GM21723 (cell line): ENCODE measurements at regions not wholly inside any gene's neighbourhood (a gene's known extent, or its start where the extent isn't known, plus 50 kb on each side); places are given as distances from the start of the nearest gene placed in this dataset.
"Not testable (repeated sequence)": the region's sequence is repeated elsewhere in the genome, so short reads cannot be mapped to it uniquely, and the experiment has no call there.

Experiments
- ATAC-seq: cut with Tn5 transposase; IDR thresholded peaks from one replicate; pipeline ENCODE4 v1.9.1; 2021; ENCODE audit warnings: mild to moderate bottlenecking, moderate library complexity; ENCODE audit not compliant: unreplicated experiment

- ATAC-seq: no peak
These were observed 121.6 kb upstream of the FAT1 start for GRCh38 chr4:186845137-186845842.

GRCh38 chr4:186846426-186846825, 122.8 kb upstream of the FAT1 start:
- ATAC-seq: no peak

- not testable (repeated sequence) for ATAC-seq
These were observed 123.9 kb upstream of the FAT1 start for GRCh38 chr4:186847429-186848131.

- no peak for ATAC-seq
These were observed 124.8 kb upstream of the FAT1 start for GRCh38 chr4:186848437-186848836.

- ATAC-seq: no peak
These were observed 127.8 kb upstream of the FAT1 start for GRCh38 chr4:186851291-186852072.

GRCh38 chr4:186852073-186852420, 128.4 kb upstream of the FAT1 start:
- ATAC-seq: no peak

GRCh38 chr4:186852964-186853391, 129.3 kb upstream of the FAT1 start:
- ATAC-seq: peak; percentile 52

- ATAC-seq: no peak
These were observed 130.6 kb upstream of the FAT1 start for GRCh38 chr4:186854256-186854655.

GRCh38 chr4:186855111-186855510, 131.5 kb upstream of the FAT1 start:
- ATAC-seq: no peak

GRCh38 chr4:186857793-186858192, 134.1 kb upstream of the FAT1 start:
- no peak for ATAC-seq

- no peak for ATAC-seq
These were observed 134.7 kb upstream of the FAT1 start for GRCh38 chr4:186858355-186858754.

- no peak for ATAC-seq
These were observed 135.8 kb upstream of the FAT1 start for GRCh38 chr4:186859420-186859819.

GRCh38 chr4:186861317-186861716, 137.7 kb upstream of the FAT1 start:
- ATAC-seq: no peak

GRCh38 chr4:186871856-186872255, 148.2 kb upstream of the FAT1 start:
- no peak for ATAC-seq

- not testable (repeated sequence) for ATAC-seq
These were observed 149.4 kb upstream of the FAT1 start for GRCh38 chr4:186873095-186873494.

GRCh38 chr4:186875476-186875875, 151.8 kb upstream of the FAT1 start:
- no peak for ATAC-seq

- ATAC-seq: no peak
These were observed 153.4 kb upstream of the FAT1 start for GRCh38 chr4:186876961-186877626.

GRCh38 chr4:186878203-186878776, 154.6 kb upstream of the FAT1 start:
- no peak for ATAC-seq

GRCh38 chr4:186881521-186882220, 158.0 kb upstream of the FAT1 start:
- no peak for ATAC-seq

- no peak for ATAC-seq
These were observed 158.6 kb upstream of the FAT1 start for GRCh38 chr4:186882293-186882692.
